Upper lobe of left lung (tissue), 6 donors: ENCODE measurements at regions not wholly inside any gene's neighbourhood (a gene's known extent, or its start where the extent isn't known, plus 50 kb on each side); places are given as distances from the start of the nearest gene placed in this dataset.

ENCODE experiments used
- ATAC-seq, 2 donors: fragments of 200-7000 bp; cut with Tn5 transposase; one replicate each; pipeline ENCODE4 v1.9.1; 2022; ENCODE audit warnings: mild to moderate bottlenecking in 2 of 2, moderate library complexity in 2 of 2; ENCODE audit not compliant: low FRiP score in 2 of 2
- DNase-seq, 2 donors: peaks; one replicate each; pipeline ENCODE4 v3.0.0-alpha.2; 2019 to 2020
- H3K27ac ChIP-seq, 4 donors: fragments of 200-600 bp; sonication (generic); one replicate each; pipeline ENCODE4 v1.5.1; 2016 to 2019
- H3K27me3 ChIP-seq, 4 donors: fragments of 200-600 bp; sonication (generic); one replicate each; pipeline ENCODE4 v1.5.1; 2017 to 2019
- H3K36me3 ChIP-seq, 4 donors: fragments of 200-600 bp; sonication (generic); one replicate each; pipeline ENCODE4 v1.5.1; 2016 to 2019
- H3K4me1 ChIP-seq, 4 donors: fragments of 200-600 bp; sonication (generic); one replicate each; pipeline ENCODE4 v1.5.1; 2018 to 2019
- H3K4me3 ChIP-seq, 4 donors: fragments of 200-600 bp; sonication (generic); one replicate each; pipeline ENCODE4 v1.5.1; 2017 to 2019; ENCODE audit warnings: mild to moderate bottlenecking in 2 of 4, moderate library complexity in 1 of 4
- H3K9me3 ChIP-seq, 4 donors: fragments of 200-600 bp; sonication (generic); one replicate each; pipeline ENCODE4 v1.5.1; 2018 to 2019
- CTCF ChIP-seq, 6 experiments: fragments of 450-650 bp in 4 of 6; fragments of 200-600 bp in 2 of 6; sonication (generic) in 2 of 6; IDR thresholded peaks; one replicate each; pipeline ENCODE4 v1.5.1; 2016 to 2019; ENCODE audit warnings: antibody characterized with exemption in 6 of 6
- EP300 ChIP-seq, 4 donors: sonication (generic); formaldehyde crosslinking; IDR thresholded peaks; one replicate each; pipeline ENCODE4 v1.5.1; 2017; ENCODE audit warnings: antibody characterized with exemption in 4 of 4, control low read depth in 2 of 4
- POLR2A ChIP-seq, 4 donors: fragments of 450-650 bp; IDR thresholded peaks; one replicate each; pipeline ENCODE4 v1.5.1; 2016 to 2017; ENCODE audit warnings: antibody characterized with exemption in 4 of 4, mild to moderate bottlenecking in 2 of 4
- POLR2AphosphoS5 ChIP-seq, 2 donors: sonication (generic); formaldehyde crosslinking; IDR thresholded peaks; one replicate each; pipeline ENCODE4 v1.5.1; 2017; ENCODE audit warnings: antibody characterized with exemption in 2 of 2
- WGBS, 2 donors: methylation state at CpG; one replicate each; pipeline ENCODE4 v1.1.5; 2017 to 2018; 5-methylcytosine and 5-hydroxymethylcytosine counted together
- donor health status: DM: no; HTN: no; CAD: no; lungs with moderate emphysema.
- donor health status: DM: no; HTN: yes; CAD: no; lungs with severe emphysema.

DNA sequence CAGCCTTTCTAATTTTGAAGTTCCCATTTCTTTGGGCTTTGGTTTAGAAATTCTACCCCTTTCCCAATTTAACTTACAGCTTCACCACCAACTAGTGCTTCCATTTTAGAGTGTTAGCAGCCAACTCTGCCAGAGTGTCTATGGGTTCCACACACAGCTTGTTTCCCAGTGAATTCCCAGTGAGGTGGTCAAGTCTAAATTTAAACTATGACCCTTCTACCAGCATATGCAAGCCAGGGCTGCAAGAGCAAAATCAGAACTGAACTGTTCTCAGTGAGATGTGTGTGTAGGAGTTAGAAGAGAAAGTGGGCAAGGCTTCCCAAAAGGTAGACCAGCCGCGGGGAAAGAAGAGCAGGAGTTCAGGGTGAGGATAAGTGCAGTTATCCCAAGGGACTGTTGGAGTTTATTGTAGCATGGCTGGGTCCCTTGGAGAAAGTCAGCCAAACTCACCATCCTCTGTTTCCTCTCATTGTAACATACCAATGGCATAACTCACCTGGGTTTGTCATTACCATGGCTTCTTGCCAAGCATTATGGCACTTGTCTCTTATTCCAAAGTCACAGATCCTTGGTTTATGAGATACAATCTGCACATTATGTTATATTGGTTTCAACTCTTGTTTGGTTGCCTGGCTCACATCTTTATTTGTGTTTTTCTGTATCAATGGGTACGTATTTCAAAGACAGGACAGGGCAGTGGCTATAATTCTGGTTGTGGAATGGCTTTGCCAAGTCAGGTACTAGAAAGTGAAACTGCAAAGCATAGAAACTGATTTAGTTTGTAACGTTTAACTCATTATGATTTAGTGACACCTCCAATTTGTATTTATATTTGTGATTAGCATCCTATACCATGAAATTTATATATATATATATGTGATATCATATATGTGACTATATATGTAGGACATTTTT, 130.2 kb upstream of the UMPS start:
- H3K4me3 ChIP-seq, result no peak overlapping the region
- no peaks in the 10 kb centered on the region for H3K27me3 ChIP-seq
- H3K9me3 ChIP-seq, result no peaks in the 10 kb centered on the region
- DNase-seq (no peak), ATAC-seq (no peak)
- H3K27ac ChIP-seq, result no peak overlapping the region
- TF ChIP-seq POLR2AphosphoS5 (IDR thresholded peaks at IDR 0.05) (no peak), POLR2A (IDR thresholded peaks at IDR 0.05) (no peak), EP300 (IDR thresholded peaks at IDR 0.05) (no peak), CTCF (IDR thresholded peaks at IDR 0.05) (no peak)
- no peaks in the 10 kb centered on the region for H3K36me3 ChIP-seq
- 59 to 66% methylated on average over 4 of the region's 4 CpGs for WGBS, 2 donors
- peaks cover 0 to 14% (median 4%) of the 10 kb centered on the region in 4 donors for H3K4me1 ChIP-seq

- Histone ChIP-seq H3K36me3 (no peaks in the 10 kb centered on the region), H3K27me3 (no peaks in the 10 kb centered on the region), H3K27ac (no peak overlapping the region), H3K4me1 (peaks cover 0 to 14% (median 4%) of the 10 kb centered on the region in 4 donors), H3K9me3 (no peaks in the 10 kb centered on the region), H3K4me3 (no peak overlapping the region)
- DNase-seq (no peak), ATAC-seq (no peak)
- 83 to 89% methylated on average over 4 of the region's 4 CpGs for WGBS, 2 donors
- TF ChIP-seq POLR2AphosphoS5 (IDR thresholded peaks at IDR 0.05) (no peak), POLR2A (IDR thresholded peaks at IDR 0.05) (no peak), CTCF (IDR thresholded peaks at IDR 0.05) (no peak), EP300 (IDR thresholded peaks at IDR 0.05) (no peak)
Measured at GRCh38 chr3:124600765-124601164, 129.5 kb upstream of the UMPS start.

DNA sequence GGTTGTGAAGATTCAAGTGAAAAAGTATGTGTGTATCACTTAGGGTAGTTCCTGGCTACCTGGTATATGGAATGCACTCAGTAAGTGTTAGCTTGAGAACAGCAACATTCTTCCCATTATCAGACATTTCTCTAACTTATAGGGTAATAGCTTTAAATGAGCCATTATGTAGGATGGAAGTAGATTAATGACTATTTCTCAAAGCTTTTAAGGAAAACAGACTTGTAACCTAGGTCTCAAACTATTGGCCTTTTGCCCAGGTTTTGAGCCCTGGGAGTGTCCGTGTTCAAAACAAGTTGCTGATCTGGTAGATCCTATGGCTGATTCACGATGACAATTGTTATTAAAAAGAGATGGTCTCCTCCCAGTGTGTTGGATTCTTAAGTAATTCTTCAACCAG, 129.1 kb upstream of the UMPS start:
- Histone ChIP-seq H3K9me3 (no peaks in the 10 kb centered on the region), H3K4me1 (peaks cover 0 to 14% (median 6%) of the 10 kb centered on the region in 4 donors), H3K27me3 (no peaks in the 10 kb centered on the region), H3K4me3 (no peak overlapping the region), H3K27ac (no peak overlapping the region), H3K36me3 (no peaks in the 10 kb centered on the region)
- ATAC-seq (no peak), DNase-seq (no peak)
- 62 to 74% methylated on average over 2 of the region's 2 CpGs for WGBS, 2 donors
- TF ChIP-seq EP300 (IDR thresholded peaks at IDR 0.05) (no peak), CTCF (IDR thresholded peaks at IDR 0.05) (no peak), POLR2AphosphoS5 (IDR thresholded peaks at IDR 0.05) (no peak), POLR2A (IDR thresholded peaks at IDR 0.05) (no peak)

DNA sequence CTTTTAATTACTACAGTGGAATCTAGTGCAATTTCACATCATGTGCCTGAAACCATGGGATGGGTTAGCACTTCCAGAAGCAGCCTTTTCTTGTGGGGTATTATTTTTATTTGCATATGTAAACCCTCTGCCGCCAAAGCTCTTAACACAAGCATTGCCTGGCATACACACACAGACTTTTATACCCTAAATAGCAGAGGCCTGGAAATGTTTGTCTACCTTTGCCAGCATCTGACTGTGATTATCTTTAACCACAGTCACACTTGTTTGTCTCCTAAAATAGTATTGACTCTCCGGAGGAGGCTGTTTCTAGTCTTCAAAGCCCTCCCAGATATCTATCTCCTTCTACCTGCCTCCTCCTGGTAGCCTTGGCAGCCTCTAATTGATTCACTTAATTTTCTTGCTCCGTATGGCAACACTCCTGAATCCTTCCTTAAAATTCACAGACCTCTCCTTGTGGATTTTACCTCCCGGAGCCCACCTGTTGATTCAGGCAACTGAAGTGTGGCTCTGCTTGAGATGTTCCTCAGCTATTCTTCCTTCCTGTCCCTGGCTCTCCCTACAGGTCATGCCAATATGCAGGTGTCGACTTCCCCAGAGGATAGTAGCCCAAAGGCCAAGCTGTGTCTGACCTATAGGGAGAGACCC, 127.1 kb upstream of the UMPS start:
- peaks cover 0 to 15% (median 7%) of the 10 kb centered on the region in 4 donors for H3K4me1 ChIP-seq
- DNase-seq, result no peak
- H3K36me3 ChIP-seq, result no peaks in the 10 kb centered on the region
- WGBS, 2 donors, result 66 to 71% methylated on average over 5 of the region's 5 CpGs
- H3K27me3 ChIP-seq, result no peaks in the 10 kb centered on the region
- TF ChIP-seq POLR2A (IDR thresholded peaks at IDR 0.05), result no peak
- no peak for TF ChIP-seq EP300 (IDR thresholded peaks at IDR 0.05)
- no peak for TF ChIP-seq CTCF (IDR thresholded peaks at IDR 0.05)
- no peak overlapping the region for H3K27ac ChIP-seq
- no peaks in the 10 kb centered on the region for H3K9me3 ChIP-seq
- ATAC-seq, result no peak
- no peak overlapping the region for H3K4me3 ChIP-seq
